Lower leg skin (tissue), 4 donors: ENCODE measurements at regions not wholly inside any gene's neighbourhood (a gene's known extent, or its start where the extent isn't known, plus 50 kb on each side); places are given as distances from the start of the nearest gene placed in this dataset.

ENCODE experiments used
- DNase-seq, 2 donors: peaks; one replicate each; pipeline ENCODE4 v3.0.0-alpha.2; 2019; ENCODE audit warnings: low spot score in 2 of 2
- H3K4me3 ChIP-seq: fragments of 200-600 bp; sonication (generic); 2 replicates; pipeline ENCODE4 v1.5.1; 2017; ENCODE audit warnings: mild to moderate bottlenecking, low read depth; ENCODE audit not compliant: poor library complexity, severe bottlenecking
- CTCF ChIP-seq, 3 donors: fragments of 450-650 bp; IDR thresholded peaks; one replicate each; pipeline ENCODE4 v1.5.1; 2016; ENCODE audit warnings: antibody characterized with exemption in 3 of 3, mild to moderate bottlenecking in 3 of 3, moderate library complexity in 2 of 3
- POLR2A ChIP-seq, 2 donors: fragments of 450-650 bp; IDR thresholded peaks; one replicate each; pipeline ENCODE4 v1.6.1; 2016 to 2017; ENCODE audit warnings: antibody characterized with exemption in 2 of 2, mild to moderate bottlenecking in 1 of 2, moderate library complexity in 1 of 2
- WGBS, 2 donors: methylation state at CpG; one replicate each; pipeline ENCODE4 v1.1.5; 2018; 5-methylcytosine and 5-hydroxymethylcytosine counted together
- intact Hi-C: fragments of 100-400 bp; cut with DNase I; formaldehyde crosslinking; loops from one replicate; pipeline ENCODE4 v1.15.0; 2023; ENCODE audit warnings: low total_unique reads

GRCh38 chrX:45696736-45697135 lies 496.1 kb upstream of the DIPK2B start:
- H3K4me3 ChIP-seq = no peak overlapping the region
- WGBS, 2 donors = 54 to 56% methylated on average over 2 of the region's 2 CpGs
- no peak for TF ChIP-seq POLR2A (IDR thresholded peaks at IDR 0.05)
- no peak for TF ChIP-seq CTCF (IDR thresholded peaks at IDR 0.05)
- no peak for DNase-seq
- intact Hi-C loops = loop anchor here (10.0 kb wide), 1 partner anchor 368 kb away; no protein-coding TSS in a partner anchor

GRCh38 chrX:45689971-45690370 lies 489.3 kb upstream of the DIPK2B start:
- TF ChIP-seq POLR2A (IDR thresholded peaks at IDR 0.05) (no peak), CTCF (IDR thresholded peaks at IDR 0.05) (no peak)
- WGBS, 2 donors = 70 to 71% methylated on average over 1 of the region's 1 CpG
- no peak for DNase-seq

GRCh38 chrX:45683914-45684313 lies 483.2 kb upstream of the DIPK2B start:
- H3K4me3 ChIP-seq = no peak overlapping the region
- intact Hi-C loops = no loop called here
- WGBS, 2 donors = 40 to 67% methylated on average over 1 of the region's 1 CpG
- TF ChIP-seq POLR2A (IDR thresholded peaks at IDR 0.05) (no peak), CTCF (IDR thresholded peaks at IDR 0.05) (no peak)
- no peak for DNase-seq

More at GRCh38 chrX:45689971-45690370, 489.3 kb upstream of the DIPK2B start:
- H3K4me3 ChIP-seq = no peak overlapping the region
- intact Hi-C loops = loop anchor here (10.0 kb wide), 1 partner anchor 375 kb away; no protein-coding TSS in a partner anchor

GRCh38 chrX:45681891-45682290 lies 481.2 kb upstream of the DIPK2B start:
- H3K4me3 ChIP-seq = no peak overlapping the region
- no peak for DNase-seq
- TF ChIP-seq CTCF (IDR thresholded peaks at IDR 0.05) (no peak), POLR2A (IDR thresholded peaks at IDR 0.05) (no peak)
- 93 to 100% methylated on average over 1 of the region's 1 CpG for WGBS, 2 donors
- intact Hi-C loops = no loop called here

GRCh38 chrX:45669715-45670340 lies 469.2 kb upstream of the DIPK2B start:
- no peak for TF ChIP-seq CTCF (IDR thresholded peaks at IDR 0.05)
- TF ChIP-seq POLR2A (IDR thresholded peaks at IDR 0.05) = no peak
- WGBS, 2 donors = 75 to 83% methylated on average over 5 of the region's 5 CpGs
- no peak for DNase-seq
- intact Hi-C loops = no loop called here
- H3K4me3 ChIP-seq = no peak overlapping the region
